Sigmoid colon (tissue), 4 donors: ENCODE measurements at regions not wholly inside any gene's neighbourhood (a gene's known extent, or its start where the extent isn't known, plus 50 kb on each side); places are given as distances from the start of the nearest gene placed in this dataset.

Source experiments
- EP300 ChIP-seq, 4 donors: sonication (generic); formaldehyde crosslinking; IDR thresholded peaks; one replicate each; pipeline ENCODE4 v1.6.1; 2017; ENCODE audit warnings: antibody characterized with exemption in 4 of 4
- POLR2A ChIP-seq, 2 donors: fragments of 450-650 bp; IDR thresholded peaks; one replicate each; pipeline ENCODE4 v1.6.1; 2016; ENCODE audit warnings: antibody characterized with exemption in 2 of 2, mild to moderate bottlenecking in 2 of 2, moderate library complexity in 2 of 2
- POLR2AphosphoS5 ChIP-seq, 4 donors: sonication (generic); formaldehyde crosslinking; IDR thresholded peaks; one replicate each; pipeline ENCODE4 v1.6.1; 2017; ENCODE audit warnings: antibody characterized with exemption in 4 of 4
- TF ChIP-seq, protein P1 (sequence below), 4 experiments: fragments of 450-650 bp in 3 of 4; fragments of 200-600 bp in 1 of 4; IDR thresholded peaks; one replicate each; pipeline ENCODE4 v1.5.1; 2016 to 2019; ENCODE audit warnings: antibody characterized with exemption in 4 of 4, mild to moderate bottlenecking in 3 of 4, moderate library complexity in 2 of 4

DNA sequence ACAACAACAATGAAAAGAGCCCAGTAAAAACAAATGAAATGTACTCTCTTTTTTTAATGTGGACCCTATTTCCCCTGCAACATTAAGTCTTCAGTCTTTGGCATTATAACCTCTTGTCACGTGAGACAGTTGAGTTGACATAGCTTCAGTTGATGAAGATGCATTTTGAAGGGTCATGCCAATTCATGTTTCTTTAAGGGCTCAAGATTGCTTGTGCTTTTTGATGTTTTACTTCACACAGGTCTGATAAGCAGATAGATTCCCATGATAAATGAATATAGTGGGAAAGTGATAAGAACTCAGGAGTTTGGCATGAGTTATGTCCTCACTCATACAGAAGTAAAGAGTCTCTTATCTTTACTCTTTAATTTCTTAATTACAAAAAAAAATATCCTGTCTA, 229.4 kb downstream of the SNCAIP start:
- no peak for TF ChIP-seq POLR2AphosphoS5 (IDR thresholded peaks at IDR 0.05)
- TF ChIP-seq, protein P1, sequence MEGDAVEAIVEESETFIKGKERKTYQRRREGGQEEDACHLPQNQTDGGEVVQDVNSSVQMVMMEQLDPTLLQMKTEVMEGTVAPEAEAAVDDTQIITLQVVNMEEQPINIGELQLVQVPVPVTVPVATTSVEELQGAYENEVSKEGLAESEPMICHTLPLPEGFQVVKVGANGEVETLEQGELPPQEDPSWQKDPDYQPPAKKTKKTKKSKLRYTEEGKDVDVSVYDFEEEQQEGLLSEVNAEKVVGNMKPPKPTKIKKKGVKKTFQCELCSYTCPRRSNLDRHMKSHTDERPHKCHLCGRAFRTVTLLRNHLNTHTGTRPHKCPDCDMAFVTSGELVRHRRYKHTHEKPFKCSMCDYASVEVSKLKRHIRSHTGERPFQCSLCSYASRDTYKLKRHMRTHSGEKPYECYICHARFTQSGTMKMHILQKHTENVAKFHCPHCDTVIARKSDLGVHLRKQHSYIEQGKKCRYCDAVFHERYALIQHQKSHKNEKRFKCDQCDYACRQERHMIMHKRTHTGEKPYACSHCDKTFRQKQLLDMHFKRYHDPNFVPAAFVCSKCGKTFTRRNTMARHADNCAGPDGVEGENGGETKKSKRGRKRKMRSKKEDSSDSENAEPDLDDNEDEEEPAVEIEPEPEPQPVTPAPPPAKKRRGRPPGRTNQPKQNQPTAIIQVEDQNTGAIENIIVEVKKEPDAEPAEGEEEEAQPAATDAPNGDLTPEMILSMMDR (IDR thresholded peaks at IDR 0.05) = no peak
- no peak for TF ChIP-seq POLR2A (IDR thresholded peaks at IDR 0.05)
- TF ChIP-seq EP300 (IDR thresholded peaks at IDR 0.05) = no peak
